ENCODE measurements at regions not wholly inside any gene's neighbourhood (a gene's known extent, or its start where the extent isn't known, plus 50 kb on each side); places are given as distances from the start of the nearest gene placed in this dataset.

DNA sequence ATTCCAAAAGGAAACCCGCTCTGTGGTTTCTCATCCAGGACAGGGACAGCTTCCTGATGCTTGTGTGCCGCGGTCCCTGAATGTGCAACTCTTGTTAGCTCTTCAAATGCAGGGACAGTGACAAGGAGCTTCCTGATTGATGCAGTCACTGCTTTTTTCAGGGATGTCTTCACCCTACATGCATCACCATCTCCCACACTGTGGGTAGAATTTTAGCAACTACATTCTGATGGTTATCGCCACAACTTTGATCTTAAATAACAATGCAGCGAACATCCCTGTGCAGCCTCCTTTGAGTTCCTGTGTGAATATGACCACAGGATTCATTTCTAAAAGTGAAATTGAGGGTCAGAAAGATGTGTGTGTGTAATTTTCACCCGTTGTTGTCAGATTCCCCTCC is 115.0 kb downstream of the GGTLC2 start:
- DNase-seq: no peak
- no peak for ATAC-seq
- Histone ChIP-seq H3K9me3 (no peaks in the 10 kb centered on the region), H3K36me3 (no peaks in the 10 kb centered on the region), H3K4me3 (no peak overlapping the region), H3K27me3 (no peaks in the 10 kb centered on the region), H3K27ac (no peak overlapping the region), H3K4me1 (no peaks in the 10 kb centered on the region)
- intact Hi-C loops (cut with DNase I): no loop called here
- TF ChIP-seq, protein P1, sequence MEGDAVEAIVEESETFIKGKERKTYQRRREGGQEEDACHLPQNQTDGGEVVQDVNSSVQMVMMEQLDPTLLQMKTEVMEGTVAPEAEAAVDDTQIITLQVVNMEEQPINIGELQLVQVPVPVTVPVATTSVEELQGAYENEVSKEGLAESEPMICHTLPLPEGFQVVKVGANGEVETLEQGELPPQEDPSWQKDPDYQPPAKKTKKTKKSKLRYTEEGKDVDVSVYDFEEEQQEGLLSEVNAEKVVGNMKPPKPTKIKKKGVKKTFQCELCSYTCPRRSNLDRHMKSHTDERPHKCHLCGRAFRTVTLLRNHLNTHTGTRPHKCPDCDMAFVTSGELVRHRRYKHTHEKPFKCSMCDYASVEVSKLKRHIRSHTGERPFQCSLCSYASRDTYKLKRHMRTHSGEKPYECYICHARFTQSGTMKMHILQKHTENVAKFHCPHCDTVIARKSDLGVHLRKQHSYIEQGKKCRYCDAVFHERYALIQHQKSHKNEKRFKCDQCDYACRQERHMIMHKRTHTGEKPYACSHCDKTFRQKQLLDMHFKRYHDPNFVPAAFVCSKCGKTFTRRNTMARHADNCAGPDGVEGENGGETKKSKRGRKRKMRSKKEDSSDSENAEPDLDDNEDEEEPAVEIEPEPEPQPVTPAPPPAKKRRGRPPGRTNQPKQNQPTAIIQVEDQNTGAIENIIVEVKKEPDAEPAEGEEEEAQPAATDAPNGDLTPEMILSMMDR (IDR thresholded peaks at IDR 0.05): no peak

DNA sequence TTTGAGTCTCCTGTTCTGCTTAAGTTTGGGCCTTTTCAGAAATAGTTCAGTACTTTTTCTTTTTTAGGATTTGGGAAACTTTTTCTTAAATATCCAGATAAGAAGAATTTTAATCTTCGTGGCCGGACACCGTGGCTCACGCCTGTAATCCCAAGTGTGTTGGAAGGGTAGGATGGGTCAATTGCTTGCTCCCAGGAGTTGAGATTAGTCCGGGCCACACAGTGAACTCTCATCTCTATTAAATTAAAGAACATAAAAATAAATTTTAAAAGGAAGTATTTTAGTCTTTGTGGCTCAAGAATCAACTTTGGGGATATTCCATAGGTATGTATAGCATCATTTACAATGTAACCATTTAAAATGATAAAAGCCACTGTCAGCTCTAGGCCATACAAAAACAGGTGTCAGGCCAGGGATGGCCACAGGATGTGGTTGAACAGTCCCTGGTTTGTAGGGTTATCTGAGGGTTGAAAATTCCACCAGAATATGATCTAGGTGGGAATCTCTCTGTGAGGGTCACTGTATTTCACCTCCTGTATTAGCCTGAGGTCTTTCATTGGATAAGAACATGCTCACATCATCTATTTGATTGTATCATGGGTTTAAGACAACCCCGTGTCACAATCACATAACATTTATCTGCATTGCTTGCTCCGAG is 115.6 kb downstream of the GGTLC2 start:
- intact Hi-C loops (cut with DNase I): no loop called here

DNA sequence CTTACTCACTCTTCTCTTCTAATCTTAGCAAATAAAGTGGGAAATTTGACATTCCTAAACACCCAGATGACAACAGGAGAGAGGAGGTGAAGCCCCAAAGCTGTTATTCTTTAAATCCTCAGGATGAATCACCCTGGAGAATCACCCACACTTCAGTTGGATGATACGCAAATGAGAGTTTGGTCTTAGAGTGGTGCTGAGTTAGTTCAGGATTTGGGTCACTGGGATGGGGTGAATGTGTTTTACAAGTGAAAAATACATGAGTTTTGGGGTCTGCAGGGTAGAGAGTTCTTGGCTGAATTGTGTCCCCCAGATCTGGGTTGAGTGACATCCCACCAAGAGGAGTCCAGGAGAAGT is 117.2 kb downstream of the GGTLC2 start:
- no peaks in the 10 kb centered on the region for H3K36me3 ChIP-seq
- no peaks in the 10 kb centered on the region for H3K27me3 ChIP-seq
- no peak overlapping the region for H3K27ac ChIP-seq
- H3K4me3 ChIP-seq: no peak overlapping the region
- no peaks in the 10 kb centered on the region for H3K4me1 ChIP-seq
- intact Hi-C loops (cut with DNase I): no loop called here
- TF ChIP-seq, protein P1 (IDR thresholded peaks at IDR 0.05): no peak
- ATAC-seq (no peak), DNase-seq (no peak)
- no peaks in the 10 kb centered on the region for H3K9me3 ChIP-seq

More for the DNA sequence above, 115.6 kb downstream of the GGTLC2 start:
- H3K36me3 ChIP-seq: no peaks in the 10 kb centered on the region
- H3K27ac ChIP-seq: no peak overlapping the region
- no peaks in the 10 kb centered on the region for H3K9me3 ChIP-seq
- H3K4me1 ChIP-seq: no peaks in the 10 kb centered on the region
- no peaks in the 10 kb centered on the region for H3K27me3 ChIP-seq
- DNase-seq (no peak), ATAC-seq (no peak)
- H3K4me3 ChIP-seq: no peak overlapping the region
- TF ChIP-seq, protein P1 (IDR thresholded peaks at IDR 0.05): no peak

DNA sequence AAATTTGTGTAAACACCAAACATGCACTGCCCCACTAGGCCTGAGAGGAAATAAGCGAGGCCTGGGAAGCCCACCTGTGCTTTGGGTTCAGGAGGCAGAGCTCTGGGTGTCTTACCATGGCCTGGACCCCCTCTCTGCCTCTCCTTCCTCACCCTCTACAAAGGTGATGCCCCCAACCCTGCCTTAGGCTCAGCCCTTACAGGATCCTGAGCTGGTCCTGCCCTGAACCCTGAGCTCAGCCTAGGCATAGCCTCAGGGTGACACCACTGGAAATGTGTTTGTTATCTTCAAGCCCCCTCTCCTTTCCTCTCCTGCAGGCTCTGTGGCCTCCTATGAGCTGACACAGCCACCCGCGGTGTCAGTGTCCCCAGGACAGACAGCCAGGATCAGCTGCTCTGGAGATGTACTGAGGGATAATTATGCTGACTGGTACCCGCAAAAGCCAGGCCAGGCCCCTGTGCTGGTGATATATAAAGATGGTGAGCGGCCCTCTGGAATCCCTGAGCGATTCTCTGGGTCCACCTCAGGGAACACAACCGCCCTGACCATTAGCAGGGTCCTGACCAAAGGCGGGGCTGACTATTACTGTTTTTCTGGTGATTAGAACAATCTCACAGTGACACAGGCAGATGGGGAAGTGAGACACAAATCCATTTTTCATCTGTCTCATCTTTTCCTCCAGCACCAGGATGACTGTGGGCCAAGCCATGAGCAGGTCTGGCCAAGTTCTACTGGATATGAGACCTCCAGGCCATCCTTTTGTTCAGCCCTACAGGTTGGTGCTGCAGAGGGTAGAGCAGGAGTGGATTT is 117.8 kb downstream of the GGTLC2 start:
- H3K9me3 ChIP-seq: no peaks in the 10 kb centered on the region
- no peaks in the 10 kb centered on the region for H3K4me1 ChIP-seq
- no peak overlapping the region for H3K4me3 ChIP-seq
- DNase-seq (no peak), ATAC-seq (no peak)
- intact Hi-C loops (cut with DNase I): no loop called here
- TF ChIP-seq, protein P1 (IDR thresholded peaks at IDR 0.05): no peak
- H3K27ac ChIP-seq: no peak overlapping the region
- H3K27me3 ChIP-seq: peaks cover 0 to 3% of the 10 kb centered on the region in 2 donors
- H3K36me3 ChIP-seq: no peaks in the 10 kb centered on the region

DNA sequence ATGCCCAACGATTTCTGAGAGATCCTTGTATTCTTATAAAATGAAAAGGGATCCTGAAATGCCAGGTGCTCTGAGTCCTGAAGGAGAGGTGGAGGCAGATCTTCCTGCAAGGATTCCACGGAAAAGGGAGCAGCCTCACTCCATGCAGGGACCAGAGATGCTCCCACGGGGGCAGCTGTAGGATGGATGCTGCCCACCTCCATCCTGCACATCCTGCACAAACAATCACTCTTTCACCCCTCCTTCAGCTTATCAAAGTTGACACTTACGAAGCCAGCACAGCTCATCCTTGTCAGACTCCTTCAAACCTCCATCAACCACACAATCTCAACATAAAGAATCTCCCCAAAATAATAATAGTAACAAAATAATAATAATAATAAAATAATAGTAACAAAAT is 119.1 kb downstream of the GGTLC2 start:
- DNase-seq (no peak), ATAC-seq (no peak)
- H3K4me1 ChIP-seq: no peaks in the 10 kb centered on the region
- H3K27me3 ChIP-seq: peaks cover 0 to 12% of the 10 kb centered on the region in 2 donors
- intact Hi-C loops (cut with DNase I): no loop called here
- TF ChIP-seq, protein P1 (IDR thresholded peaks at IDR 0.05): no peak
- H3K36me3 ChIP-seq: no peaks in the 10 kb centered on the region
- no peak overlapping the region for H3K27ac ChIP-seq
- no peak overlapping the region for H3K4me3 ChIP-seq
- H3K9me3 ChIP-seq: no peaks in the 10 kb centered on the region

All from left lung (tissue), 4 donors.